Activated naive CD4-positive, alpha-beta T cell (primary cell): ENCODE measurements at regions not wholly inside any gene's neighbourhood (a gene's known extent, or its start where the extent isn't known, plus 50 kb on each side); places are given as distances from the start of the nearest gene placed in this dataset.

Experiments used
- DNase-seq, 4 experiments: peaks; one replicate each; lab custom pipeline; 2025; lab: John Stamatoyannopoulos, UW

DNA sequence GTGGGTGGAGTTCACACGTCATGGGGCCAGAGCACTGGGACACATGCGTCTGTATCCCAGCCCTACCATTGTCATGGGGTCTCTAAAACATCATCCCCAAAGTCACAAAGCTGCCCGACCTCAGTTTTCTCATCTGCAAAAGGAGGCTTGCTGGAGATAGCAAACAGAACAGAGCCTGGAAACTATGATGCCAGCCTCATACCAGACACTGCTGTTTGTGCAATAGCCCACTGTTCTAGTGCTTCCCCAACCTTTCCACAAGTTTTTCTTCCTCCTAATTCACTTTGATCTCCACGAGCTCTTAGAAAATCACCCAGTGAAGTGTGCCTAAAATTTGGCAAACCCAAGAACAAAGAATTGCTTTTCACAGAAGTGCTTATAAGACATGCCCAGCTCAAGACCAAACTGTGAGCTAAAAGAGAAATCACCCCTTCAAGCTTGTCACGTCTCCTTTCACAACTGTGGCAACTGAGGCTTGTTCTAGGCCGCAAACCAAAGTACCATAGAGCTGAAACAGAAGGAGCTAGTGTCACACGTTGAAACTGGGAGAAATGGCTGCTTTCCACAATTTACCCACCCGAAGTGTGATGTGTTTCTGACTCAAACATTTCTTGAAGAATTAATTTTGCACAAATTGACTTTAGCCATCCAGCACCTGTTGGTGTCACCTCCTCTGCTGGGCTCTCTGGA, 162.7 kb upstream of the ID2 start:
- no peak for DNase-seq

DNA sequence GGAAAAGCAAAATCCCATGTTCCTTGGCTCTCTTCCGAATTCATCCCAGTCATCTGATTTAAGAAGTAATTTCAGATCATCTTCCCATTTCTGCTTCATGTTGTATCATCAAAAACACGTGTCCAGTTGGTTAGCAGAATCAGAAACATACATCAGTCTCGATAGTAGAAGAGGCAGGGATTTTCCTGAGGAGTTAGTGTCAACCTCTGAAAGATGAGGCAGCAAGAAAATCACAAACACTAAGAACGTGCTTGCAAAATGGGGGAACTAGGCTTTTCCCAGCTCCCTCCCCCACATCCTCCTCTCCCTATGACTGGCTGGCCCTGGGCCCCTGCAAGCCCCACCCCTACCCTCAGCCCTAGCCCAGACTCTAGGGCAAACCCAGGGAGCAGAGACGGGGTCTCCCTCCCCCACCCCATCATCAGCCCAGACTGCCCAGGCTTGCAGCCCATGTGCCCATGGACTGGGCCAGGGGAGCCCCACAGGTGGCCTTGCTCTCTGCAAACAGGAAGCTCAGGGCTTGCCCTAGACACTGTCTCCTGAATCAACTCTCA, 161.0 kb upstream of the ID2 start:
- no peak for DNase-seq

DNA sequence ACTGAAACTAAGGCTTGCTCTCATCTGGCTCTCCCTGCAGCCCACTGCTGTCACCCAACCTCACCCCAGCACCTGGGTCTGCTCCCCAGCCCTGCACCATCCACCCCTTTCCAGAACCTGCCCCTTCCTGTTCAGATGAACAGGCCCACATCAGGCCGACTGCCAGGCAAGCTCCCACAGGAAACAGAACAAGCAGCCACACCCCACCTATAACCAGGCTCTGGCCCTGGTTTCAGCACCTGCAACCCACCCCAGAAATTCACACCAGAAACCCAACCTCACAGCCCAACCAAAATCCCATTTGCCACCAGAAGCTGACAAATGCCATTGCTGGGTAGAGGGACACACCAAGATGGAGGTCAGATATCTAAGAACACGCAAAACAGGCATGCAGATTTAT, 159.2 kb upstream of the ID2 start:
- no peak for DNase-seq

DNA sequence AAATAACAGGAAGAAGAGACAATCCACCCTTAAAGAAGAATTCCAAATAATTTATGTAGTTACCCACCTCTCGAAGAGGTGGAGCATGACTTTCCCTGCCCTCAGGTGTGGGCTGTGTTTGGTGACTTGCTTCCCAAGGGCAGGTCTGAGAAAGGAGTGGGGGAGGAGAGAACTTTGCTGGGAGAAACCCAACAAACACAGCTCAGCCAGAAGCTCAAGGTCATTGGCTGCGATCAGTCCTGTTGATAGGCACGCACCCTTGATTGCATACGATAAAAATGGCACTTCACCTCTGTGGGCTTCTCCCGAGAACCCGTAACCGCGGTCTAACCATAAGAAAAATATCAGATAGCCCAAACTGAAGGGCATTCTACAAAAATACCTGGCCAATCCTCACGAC, 157.5 kb upstream of the ID2 start:
- no peak for DNase-seq

DNA sequence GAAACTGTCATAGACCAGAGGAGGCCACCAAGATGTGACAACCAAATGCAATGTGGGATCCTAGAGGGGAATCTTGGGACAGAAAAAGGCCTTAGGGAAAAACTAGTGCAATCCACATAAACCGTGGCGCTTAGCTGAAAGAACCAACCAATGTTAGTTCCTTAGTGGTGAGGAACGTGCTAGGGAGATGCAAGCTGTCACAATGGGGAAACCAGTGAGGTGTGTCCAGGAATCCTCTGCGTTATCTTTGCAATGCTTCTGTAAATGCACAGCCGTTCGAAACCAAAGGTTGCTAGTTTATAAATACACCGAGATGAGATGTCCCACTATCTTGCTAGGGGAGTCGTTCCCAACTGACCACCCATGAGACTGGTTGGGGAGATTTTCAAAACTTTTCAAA, 157.0 kb upstream of the ID2 start:
- DNase-seq = no peak

DNA sequence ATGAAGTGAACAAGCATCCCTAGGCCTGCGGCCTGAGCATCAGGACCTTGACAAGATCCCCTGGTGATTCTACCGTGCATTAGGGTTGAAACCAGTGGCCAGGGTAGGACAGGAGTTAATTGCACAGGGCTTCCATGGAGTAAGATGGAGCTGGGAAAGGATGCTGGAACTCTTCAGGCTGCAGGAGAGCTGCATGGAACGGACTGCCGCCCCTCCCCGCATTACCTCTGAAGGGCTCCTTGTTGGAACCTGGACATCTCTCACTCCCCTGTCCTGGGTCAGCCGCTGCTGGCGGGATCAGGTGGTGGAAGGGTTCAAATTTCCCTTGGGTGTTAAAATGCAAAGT, 156.6 kb upstream of the ID2 start:
- no peak for DNase-seq

DNA sequence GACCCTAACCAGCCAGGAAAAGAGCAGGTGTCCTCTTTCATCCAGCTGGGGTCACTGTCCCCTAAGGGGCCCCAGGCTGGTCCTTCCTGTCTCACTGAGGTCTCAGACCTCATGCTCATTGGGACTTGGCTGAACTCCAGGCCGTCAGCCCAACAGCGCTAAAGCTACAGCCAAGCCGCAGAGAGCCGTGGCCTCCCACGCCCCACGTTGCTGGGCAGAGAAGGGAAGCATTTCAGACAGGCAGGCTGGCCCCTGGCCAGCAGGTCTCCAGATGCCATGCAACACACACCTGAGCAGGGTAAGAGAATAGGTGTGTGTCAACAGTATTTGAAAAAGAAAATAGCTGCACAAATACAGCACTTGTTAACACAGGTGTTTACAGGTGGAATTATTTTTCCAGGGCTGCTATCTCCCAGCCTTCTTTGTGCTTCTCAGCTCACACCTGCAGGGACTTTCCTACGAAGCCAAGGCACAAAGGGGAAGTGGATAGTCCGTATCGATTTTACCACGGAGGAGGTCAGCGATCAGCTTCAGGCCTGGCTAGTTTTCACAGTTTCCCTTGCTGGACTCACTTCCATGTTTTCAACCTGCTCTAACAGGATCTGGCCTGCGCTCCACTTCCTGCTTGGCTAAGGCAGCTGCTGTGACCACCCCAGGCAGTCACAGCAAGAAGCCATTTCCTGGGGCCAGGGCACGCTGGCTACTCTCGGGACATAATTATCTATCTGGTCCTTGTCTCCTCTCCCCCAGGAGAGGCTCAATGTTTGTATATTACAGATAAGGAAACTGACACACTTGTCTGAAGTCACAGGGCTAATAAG, 156.1 kb upstream of the ID2 start:
- no peak for DNase-seq

DNA sequence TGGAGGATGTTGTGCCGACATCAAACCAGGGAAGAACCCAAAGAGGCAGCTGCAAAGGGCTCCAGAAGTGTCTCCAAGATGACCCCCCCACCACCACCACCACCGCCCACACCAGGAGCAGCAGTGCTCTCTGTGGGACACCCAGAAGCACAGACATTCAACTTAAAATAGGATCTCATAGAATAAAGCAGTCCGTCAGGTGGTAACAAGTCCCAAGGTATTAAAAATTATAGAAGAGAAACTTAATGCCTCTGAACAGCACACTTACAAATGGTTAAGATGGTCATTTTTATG, 155.5 kb upstream of the ID2 start:
- no peak for DNase-seq

DNA sequence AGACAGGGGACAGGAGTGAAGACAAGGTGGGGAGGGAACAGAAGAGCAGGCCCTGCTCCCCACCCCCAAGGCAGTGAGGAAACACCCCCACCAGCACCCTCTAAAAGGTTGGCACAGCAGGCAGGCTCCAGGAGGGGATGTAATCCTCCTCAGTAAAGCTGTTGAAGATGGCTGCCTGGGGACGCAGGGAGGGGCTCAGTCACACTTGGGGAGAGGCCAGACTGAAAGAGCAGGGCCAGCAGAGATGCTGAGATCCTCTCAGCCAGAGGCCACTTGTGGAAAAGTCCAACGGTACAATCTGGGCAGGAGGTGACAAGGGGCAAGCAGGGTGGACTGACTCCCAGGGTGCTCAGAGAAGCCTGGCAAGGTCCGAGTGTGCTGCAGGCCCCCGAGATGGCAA, 154.8 kb upstream of the ID2 start:
- no peak for DNase-seq

DNA sequence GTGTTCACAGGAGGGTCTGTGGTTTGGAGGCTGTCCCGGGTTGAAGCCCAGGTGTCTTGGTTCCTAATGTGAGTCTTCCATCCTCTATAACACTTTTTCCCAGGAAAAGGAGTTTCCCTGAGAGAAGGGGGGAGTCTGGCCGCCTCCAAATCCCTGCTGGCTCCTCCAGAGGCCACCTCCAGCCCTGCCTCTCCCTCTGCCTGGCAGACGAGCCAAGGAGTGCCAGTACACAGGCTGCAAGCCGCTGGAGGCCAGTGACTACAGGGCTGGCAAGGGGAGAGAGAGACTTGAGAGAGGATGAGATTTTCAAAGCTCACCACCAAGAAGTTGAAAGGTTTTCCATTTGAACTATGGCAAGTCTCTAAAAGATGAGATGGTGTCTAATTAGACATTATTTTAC, 154.2 kb upstream of the ID2 start:
- no peak for DNase-seq

DNA sequence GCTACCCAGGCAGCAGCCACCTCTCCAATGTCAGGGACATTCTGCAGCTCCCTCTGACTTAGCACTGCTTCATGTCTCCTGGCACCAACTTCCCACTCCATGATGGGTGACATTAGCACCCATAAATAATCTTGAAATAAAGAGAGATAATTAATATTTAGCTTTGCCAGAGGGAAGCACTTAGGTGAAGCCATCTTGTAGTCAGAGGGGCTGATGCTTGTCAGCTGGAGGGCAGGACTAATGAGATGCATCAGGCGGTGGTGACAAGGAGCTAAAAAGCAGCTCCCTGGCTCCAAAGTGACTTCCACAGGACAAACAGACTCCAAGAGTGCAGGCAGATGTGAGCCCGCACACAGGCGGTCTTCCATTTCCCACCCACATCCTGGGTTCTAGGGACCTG, 153.0 kb upstream of the ID2 start:
- DNase-seq = no peak

DNA sequence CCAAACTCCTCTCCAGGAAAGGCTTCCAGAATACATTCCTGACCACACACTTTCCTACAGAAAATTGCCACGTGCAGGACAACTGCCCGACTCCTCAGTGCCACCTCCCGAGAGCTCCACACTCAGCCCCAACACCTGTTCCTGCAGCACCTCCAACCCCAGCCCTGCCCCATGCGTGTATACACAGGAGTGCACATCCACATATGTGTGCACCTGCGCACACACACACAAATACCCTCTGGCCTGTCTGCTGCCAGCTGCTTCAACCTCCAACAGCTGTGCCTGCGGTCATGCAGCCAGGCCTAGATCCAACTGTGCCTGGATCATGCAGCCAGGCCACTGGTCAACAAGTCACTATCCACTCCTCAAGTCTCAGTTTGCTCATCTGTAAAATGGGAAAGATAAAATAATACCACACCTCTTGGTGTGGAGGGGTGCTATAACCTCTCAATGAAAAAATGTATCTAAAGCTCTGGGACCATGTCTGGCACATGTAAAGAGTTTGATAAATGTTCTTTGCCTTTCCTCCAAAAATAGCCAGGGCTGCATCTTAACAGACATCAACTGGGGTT, 152.1 kb upstream of the ID2 start:
- DNase-seq = no peak

DNA sequence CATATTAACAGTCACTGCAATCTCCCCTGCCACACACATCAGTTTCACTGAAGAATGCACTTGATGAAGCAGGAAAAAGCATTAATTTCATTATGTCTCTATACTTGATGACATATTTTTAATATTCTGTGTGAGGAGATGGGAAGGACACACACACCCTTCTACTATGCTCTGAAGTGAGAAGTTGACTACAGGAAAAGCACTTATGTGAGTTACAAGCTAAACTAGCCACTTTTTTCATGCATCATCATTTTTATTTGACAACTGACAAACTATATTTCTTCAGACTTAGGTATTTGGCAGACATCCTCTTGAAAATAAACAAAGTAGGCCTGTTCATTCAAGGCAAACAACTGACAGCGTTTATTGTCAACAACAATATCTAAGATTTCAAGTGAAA, 150.4 kb upstream of the ID2 start:
- DNase-seq = no peak

DNA sequence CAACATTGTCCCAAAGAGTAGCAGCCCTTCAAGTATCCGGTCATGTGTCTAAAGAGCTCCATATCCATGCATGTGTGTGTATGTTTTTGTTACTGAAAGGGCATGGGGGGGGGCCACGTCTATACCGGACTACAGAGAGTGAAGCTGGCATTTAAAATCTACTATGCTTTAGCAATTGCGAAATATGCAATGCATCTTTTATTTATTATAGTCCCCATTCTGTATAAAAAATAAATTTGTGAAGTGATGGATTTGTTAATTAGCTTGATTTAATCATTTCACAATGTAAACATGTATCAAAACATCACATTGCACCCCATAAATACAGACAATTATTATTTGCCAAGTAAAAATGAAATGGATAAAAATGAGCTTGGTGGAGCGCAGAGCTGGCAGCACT, 149.4 kb upstream of the ID2 start:
- no peak for DNase-seq

DNA sequence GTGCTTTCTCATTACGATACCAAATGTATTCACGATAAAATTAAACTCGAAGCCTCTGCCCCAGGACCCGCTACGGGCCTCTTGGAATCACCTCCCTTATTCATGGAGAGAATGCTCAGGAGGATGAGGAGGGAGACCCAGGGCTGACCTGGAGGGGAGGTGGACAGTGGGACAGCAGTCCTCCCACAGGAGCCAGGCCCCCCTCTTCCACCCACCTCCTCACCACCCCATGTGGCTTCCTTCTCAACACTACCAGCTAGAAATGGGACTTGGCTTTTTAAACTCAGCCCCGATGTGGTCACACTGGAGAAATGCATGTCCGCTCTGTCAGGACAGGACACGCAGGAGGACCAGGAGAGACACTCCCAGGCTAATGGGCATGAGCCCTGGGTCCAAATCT, 147.9 kb upstream of the ID2 start:
- DNase-seq = no peak

DNA sequence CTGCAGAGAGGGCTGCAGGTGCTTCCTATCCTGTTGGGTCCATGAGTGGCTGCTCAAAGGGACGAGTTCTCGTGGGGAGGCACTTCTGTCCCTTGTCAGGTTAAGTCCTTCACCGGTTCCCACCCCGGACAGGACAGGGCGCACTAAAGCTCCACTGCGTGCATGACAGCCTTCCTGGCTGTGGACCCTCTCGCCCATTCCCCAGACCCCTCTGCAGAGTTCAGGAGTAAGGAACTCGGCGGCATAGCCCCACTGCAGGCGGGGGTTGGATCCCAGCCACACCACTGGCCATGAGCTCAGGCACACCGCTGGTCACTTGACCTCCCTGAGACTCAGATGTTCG, 147.5 kb upstream of the ID2 start:
- DNase-seq = no peak

DNA sequence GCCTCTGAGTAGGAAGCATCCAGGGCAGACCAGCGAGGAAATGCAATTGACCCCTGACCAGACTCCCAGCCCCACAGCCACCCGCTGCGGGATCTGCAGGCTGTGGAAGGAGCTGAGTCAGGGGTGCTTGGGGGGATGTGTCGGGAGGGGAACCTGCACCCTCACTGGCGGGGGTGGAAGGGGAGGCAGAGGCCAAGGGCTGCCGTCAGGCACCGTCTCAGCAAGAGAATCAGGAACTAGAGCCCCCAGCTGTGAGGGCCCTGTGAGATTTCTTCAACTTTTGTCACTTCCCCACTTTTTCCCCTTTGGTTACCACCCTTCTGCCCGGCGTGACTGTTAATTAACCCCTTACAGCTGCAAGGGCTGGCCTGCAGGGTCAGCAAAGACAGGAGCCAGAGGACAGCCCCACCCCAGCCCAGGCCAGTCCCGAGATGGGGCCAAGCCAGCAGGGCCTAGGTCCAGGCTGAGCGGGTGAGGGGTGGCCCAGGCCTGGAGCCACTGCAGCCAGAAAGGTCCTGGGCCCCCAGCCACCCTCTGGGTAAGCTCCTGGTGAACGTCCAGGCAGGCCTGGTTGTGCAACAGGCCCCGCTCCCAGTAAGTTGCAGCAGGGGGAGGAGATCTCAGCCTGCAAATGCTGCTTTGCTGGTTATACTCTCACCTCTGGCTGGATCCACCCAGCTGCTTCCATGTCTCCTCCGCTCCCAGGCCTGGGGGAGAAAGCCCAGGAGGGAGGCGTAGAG, 147.0 kb upstream of the ID2 start:
- DNase-seq = no peak

DNA sequence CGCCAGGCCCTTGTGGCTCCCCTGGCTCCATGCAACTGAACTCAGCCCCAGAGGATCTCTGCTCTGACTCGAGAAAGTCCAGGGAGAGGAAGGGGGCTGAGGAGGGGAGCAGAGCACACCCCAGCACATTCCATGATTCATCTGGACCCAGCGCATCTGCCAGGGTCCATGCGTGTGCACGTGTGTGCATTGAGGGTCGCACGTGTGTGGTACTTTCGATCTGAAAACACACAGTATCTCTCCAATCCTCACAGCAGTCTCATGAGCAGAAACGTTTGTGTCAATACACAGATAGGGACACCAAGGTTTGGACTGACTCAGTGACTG, 146.4 kb upstream of the ID2 start:
- no peak for DNase-seq

DNA sequence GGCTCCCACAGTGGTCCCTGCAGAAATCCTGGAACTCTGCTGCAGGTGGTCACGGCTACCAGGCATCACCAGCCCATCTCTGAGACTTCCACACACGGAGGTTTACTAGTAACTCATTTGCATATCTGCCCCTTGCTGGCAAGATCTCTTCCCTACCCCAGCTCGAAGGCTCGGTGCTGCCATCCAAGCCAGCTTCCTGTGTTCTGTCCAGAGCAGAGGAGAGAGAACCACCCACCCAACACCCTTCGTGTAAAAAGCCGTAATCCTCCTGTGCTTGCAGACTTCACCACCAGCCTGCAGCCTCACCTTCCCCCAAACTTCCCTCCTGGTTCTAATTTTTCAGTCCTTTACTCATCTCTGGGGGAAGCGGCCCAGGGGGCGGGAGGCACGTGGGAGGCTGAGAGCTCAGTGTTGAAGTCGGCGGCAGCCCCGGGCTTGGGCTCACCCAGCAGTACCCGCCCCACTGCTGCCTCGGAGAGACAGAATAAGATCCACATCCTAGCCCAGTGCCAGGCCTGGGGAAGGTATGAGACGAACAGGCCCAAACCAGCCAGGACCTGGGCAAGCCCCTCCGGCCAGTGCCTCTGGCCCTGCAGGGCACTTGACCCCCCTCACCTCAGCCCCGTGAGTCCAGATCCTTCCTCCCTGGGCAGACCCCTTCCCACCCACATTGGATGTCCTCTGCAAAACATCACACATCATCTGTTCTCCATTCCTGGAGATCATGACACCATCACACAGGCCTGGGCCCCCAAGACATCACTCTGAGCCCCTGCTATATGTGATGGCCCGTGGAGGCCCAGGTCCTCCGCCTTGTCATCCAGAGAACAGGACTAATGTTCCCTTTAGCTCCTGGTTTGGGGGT, 145.8 kb upstream of the ID2 start:
- no peak for DNase-seq

DNA sequence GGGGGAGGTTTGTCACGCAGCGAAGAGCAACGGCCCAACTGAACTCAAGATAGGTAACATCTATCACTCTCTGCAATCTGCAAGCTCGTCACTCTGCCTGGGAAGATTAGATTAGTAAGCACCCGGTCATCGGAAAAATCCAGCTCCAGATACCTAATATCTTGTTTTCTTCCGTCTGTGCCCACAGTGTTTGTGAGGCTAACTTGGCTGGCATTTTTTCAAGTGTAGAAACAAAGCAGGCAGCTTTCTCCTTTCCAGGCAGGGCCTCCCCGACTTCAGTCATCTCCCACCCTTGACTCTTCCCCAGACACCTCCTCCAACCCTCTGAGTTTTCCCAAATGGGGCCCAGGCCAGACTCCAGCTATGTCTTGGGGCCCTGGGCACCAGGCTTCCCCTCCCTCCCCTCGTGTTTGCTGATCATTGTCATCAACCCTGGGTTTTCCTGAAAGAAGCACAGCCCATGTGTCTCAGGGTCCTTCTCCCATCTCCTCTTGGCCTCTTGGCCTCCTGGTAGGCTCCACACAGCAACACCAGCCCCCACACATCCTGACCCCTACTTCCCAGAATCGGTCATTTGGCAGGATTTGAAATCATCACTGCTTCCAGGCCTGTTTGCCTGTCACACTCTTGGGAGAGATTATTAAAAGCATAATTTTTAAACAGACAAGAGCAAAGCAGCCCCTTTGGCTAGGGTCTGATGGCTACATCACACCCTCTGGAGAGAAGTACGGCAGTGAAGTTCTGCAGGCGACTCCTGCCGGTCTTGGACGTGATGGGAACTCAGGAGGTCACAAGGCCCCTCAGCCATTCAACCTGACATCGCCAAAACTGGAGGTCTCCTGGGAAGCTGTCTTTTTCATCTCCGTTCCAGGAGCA, 144.9 kb upstream of the ID2 start:
- DNase-seq = no peak

DNA sequence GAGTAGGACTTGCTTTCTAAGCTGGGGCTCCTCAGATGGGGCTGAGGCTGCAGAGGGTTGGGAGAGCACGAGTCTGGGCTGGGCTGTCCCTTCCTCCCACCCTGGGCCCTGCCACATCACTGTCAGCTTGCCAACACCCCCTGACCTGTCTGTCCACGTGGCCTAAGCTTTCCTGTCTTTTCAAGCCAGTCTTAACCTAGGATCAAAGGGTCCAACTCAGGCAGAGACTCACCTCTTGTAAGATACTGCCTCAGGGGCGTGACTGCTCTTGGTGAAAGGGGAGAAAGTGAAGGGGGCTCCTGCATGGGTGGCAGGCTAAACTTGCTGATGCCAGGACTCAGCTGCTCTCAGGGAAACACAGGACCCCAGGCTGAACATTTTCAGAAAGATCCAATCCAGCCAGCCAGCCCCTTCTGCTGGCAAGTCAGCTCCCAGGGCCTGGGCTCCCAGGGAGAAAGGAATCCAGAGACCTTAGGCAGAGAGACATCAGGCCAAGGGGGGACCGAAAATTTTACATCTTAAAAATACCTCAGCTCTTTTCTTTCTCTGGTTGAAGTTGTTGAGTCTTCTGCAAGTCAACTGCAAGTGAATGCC, 144.2 kb upstream of the ID2 start:
- no peak for DNase-seq
